Endodermal cell (in vitro differentiated cells): ENCODE measurements at regions not wholly inside any gene's neighbourhood (a gene's known extent, or its start where the extent isn't known, plus 50 kb on each side); places are given as distances from the start of the nearest gene placed in this dataset.

Experiments used
- DNase-seq: peaks from one replicate; pipeline ENCODE4 v3.0.0-alpha.2; 2017
- H3K27ac ChIP-seq: 2 replicates; pipeline ENCODE4 v1.5.1; 2013; ENCODE audit warnings: mild to moderate bottlenecking, low read depth, low read length, moderate library complexity
- H3K27me3 ChIP-seq: 2 replicates; pipeline ENCODE4 v1.6.1; 2013; ENCODE audit warnings: mild to moderate bottlenecking, low read length, moderate library complexity; ENCODE audit not compliant: insufficient read depth, control insufficient read depth, poor library complexity, severe bottlenecking
- H3K36me3 ChIP-seq: 2 replicates; pipeline ENCODE4 v1.7.0; 2013; ENCODE audit warnings: mild to moderate bottlenecking, low read length, moderate library complexity; ENCODE audit not compliant: control insufficient read depth, insufficient read depth
- H3K4me1 ChIP-seq: one replicate; pipeline ENCODE4 v1.7.0; 2013; ENCODE audit warnings: low read length; ENCODE audit not compliant: control insufficient read depth, insufficient read depth
- H3K4me3 ChIP-seq: 2 replicates; pipeline ENCODE4 v1.5.1; 2013; ENCODE audit warnings: mild to moderate bottlenecking, low read length, moderate library complexity
- H3K9ac ChIP-seq: 2 replicates; pipeline ENCODE4 v1.6.1; 2013; ENCODE audit warnings: mild to moderate bottlenecking, low read length, moderate library complexity; ENCODE audit not compliant: poor library complexity, severe bottlenecking; ENCODE audit errors: extremely low read depth
- H3K9me3 ChIP-seq: 2 replicates; pipeline ENCODE4 v1.6.1; 2013; ENCODE audit warnings: mild to moderate bottlenecking, low read length, moderate library complexity; ENCODE audit not compliant: control insufficient read depth
- H3K27ac Mint-ChIP-seq: 2 replicates; pipeline ENCODE4 v1.8.0; 2020; ENCODE audit warnings: mixed read lengths
- H3K27me3 Mint-ChIP-seq: 2 replicates; pipeline ENCODE4 v1.8.0; 2021; ENCODE audit warnings: mild to moderate bottlenecking, mixed read lengths; ENCODE audit not compliant: insufficient read depth
- H3K36me3 Mint-ChIP-seq: 2 replicates; pipeline ENCODE4 v1.8.0; 2020; ENCODE audit warnings: low read depth, mixed read lengths
- H3K4me1 Mint-ChIP-seq: 2 replicates; pipeline ENCODE4 v1.8.0; 2020; ENCODE audit warnings: mixed read lengths
- H3K4me3 Mint-ChIP-seq: 2 replicates; pipeline ENCODE4 v1.8.0; 2020; ENCODE audit warnings: mild to moderate bottlenecking, moderate library complexity, mixed read lengths
- H3K9me3 Mint-ChIP-seq: 2 replicates; pipeline ENCODE4 v1.8.0; 2020; ENCODE audit warnings: mild to moderate bottlenecking, mixed read lengths
- CTCF ChIP-seq: fragments of 200-600 bp; sonication (generic); conservative IDR thresholded peaks from 2 replicates; pipeline ENCODE4 v1.5.0; 2021; ENCODE audit warnings: antibody characterized with exemption, mild to moderate bottlenecking
- WGBS, 2 experiments: methylation state at CpG; one replicate each; pipeline versions ENCODE4 v1.1.5 to v1.1.7; 2013; ENCODE audit warnings: missing lambda C conversion rate in 2 of 2, mixed read lengths in 1 of 2; ENCODE audit not compliant: insufficient coverage in 1 of 2, insufficient read length in 1 of 2; 5-methylcytosine and 5-hydroxymethylcytosine counted together

GRCh38 chr2:145854039-145854755 lies 1334.3 kb upstream of the ZEB2 start:
- no peaks in the 10 kb centered on the region for H3K36me3 Mint-ChIP-seq
- WGBS, 2 experiments, result 72 to 92% methylated on average over 2 to 4 of the region's 4 CpGs
- no peak overlapping the region for H3K4me3 Mint-ChIP-seq
- H3K9me3 ChIP-seq, result no peaks in the 10 kb centered on the region
- no peaks in the 10 kb centered on the region for H3K36me3 ChIP-seq
- no peak overlapping the region for H3K4me3 ChIP-seq
- TF ChIP-seq CTCF, result no peak
- H3K4me1 ChIP-seq, result peaks cover 9% of the 10 kb centered on the region
- H3K4me1 Mint-ChIP-seq, result peaks cover 29% of the 10 kb centered on the region
- no peak overlapping the region for H3K9ac ChIP-seq
- H3K9me3 Mint-ChIP-seq, result no peaks in the 10 kb centered on the region
- no peak overlapping the region for H3K27ac Mint-ChIP-seq
- H3K27me3 ChIP-seq, result no peaks in the 10 kb centered on the region
- H3K27me3 Mint-ChIP-seq, result no peaks in the 10 kb centered on the region
- no peak for DNase-seq
- no peak overlapping the region for H3K27ac ChIP-seq

- DNase-seq, result no peak
- H3K36me3 Mint-ChIP-seq, result no peaks in the 10 kb centered on the region
- no peak overlapping the region for H3K4me3 ChIP-seq
- H3K4me1 Mint-ChIP-seq, result peaks cover 25% of the 10 kb centered on the region
- H3K4me3 Mint-ChIP-seq, result no peak overlapping the region
- H3K4me1 ChIP-seq, result peaks cover 8% of the 10 kb centered on the region
- WGBS, 2 experiments, result 91 to 93% methylated on average over 2 of the region's 2 CpGs
- H3K27me3 ChIP-seq, result no peaks in the 10 kb centered on the region
- H3K9me3 ChIP-seq, result no peaks in the 10 kb centered on the region
- H3K36me3 ChIP-seq, result no peaks in the 10 kb centered on the region
- no peaks in the 10 kb centered on the region for H3K9me3 Mint-ChIP-seq
- no peak overlapping the region for H3K9ac ChIP-seq
- H3K27me3 Mint-ChIP-seq, result no peaks in the 10 kb centered on the region
- H3K27ac Mint-ChIP-seq, result no peak overlapping the region
- H3K27ac ChIP-seq, result no peak overlapping the region
- TF ChIP-seq CTCF, result no peak
Observed at GRCh38 chr2:145851730-145852129, 1331.8 kb upstream of the ZEB2 start.

- DNase-seq, result no peak
- peaks cover 8% of the 10 kb centered on the region for H3K4me1 Mint-ChIP-seq
- Histone ChIP-seq H3K4me3 (no peak overlapping the region), H3K27me3 (no peaks in the 10 kb centered on the region), H3K4me1 (no peaks in the 10 kb centered on the region), H3K36me3 (no peaks in the 10 kb centered on the region), H3K9ac (no peak overlapping the region), H3K9me3 (no peaks in the 10 kb centered on the region), H3K27ac (no peak overlapping the region)
- H3K36me3 Mint-ChIP-seq, result no peaks in the 10 kb centered on the region
- no peak for TF ChIP-seq CTCF
- H3K27me3 Mint-ChIP-seq, result no peaks in the 10 kb centered on the region
- no peak overlapping the region for H3K27ac Mint-ChIP-seq
- no peak overlapping the region for H3K4me3 Mint-ChIP-seq
- no peaks in the 10 kb centered on the region for H3K9me3 Mint-ChIP-seq
- WGBS, 2 experiments, result 83 to 90% methylated on average over 1 to 4 of the region's 4 CpGs
Observed at GRCh38 chr2:145849466-145849865, 1329.5 kb upstream of the ZEB2 start.
